ENCODE measurements at regions not wholly inside any gene's neighbourhood (a gene's known extent, or its start where the extent isn't known, plus 50 kb on each side); places are given as distances from the start of the nearest gene placed in this dataset.
"Not testable (repeated sequence)": the region's sequence is repeated elsewhere in the genome, so short reads cannot be mapped to it uniquely, and the experiment has no call there.

GRCh38 chr16:26598061-26598460, 468.7 kb upstream of the C16orf82 start:
- peak; percentile 82 for DNase-seq

GRCh38 chr16:26598998-26599784, 467.5 kb upstream of the C16orf82 start:
- no peak for DNase-seq

GRCh38 chr16:26599785-26600104, 467.0 kb upstream of the C16orf82 start:
- DNase-seq: no peak

GRCh38 chr16:26601335-26601734, 465.4 kb upstream of the C16orf82 start:
- DNase-seq: no peak

GRCh38 chr16:26605626-26606271, 461.0 kb upstream of the C16orf82 start:
- no peak for DNase-seq

- no peak for DNase-seq
These were observed 460.2 kb upstream of the C16orf82 start for GRCh38 chr16:26606381-26607150.

GRCh38 chr16:26614237-26614841, 452.4 kb upstream of the C16orf82 start:
- DNase-seq: no peak

- no peak for DNase-seq
These were observed 443.3 kb upstream of the C16orf82 start for GRCh38 chr16:26623442-26623841.

- DNase-seq: no peak
These were observed 438.8 kb upstream of the C16orf82 start for GRCh38 chr16:26627958-26628357.

GRCh38 chr16:26631365-26631764, 435.4 kb upstream of the C16orf82 start:
- not testable (repeated sequence) for DNase-seq

- no peak for DNase-seq
These were observed 424.6 kb upstream of the C16orf82 start for GRCh38 chr16:26642047-26642664.

- no peak for DNase-seq
These were observed 423.2 kb upstream of the C16orf82 start for GRCh38 chr16:26643519-26643918.

GRCh38 chr16:26644912-26645543, 421.7 kb upstream of the C16orf82 start:
- no peak for DNase-seq

GRCh38 chr16:26645614-26646013, 421.1 kb upstream of the C16orf82 start:
- no peak for DNase-seq

GRCh38 chr16:26647870-26648269, 418.9 kb upstream of the C16orf82 start:
- no peak for DNase-seq

- no peak for DNase-seq
These were observed 417.9 kb upstream of the C16orf82 start for GRCh38 chr16:26648851-26649250.

GRCh38 chr16:26649381-26650045, 417.2 kb upstream of the C16orf82 start:
- DNase-seq: no peak

GRCh38 chr16:26651464-26651863, 415.3 kb upstream of the C16orf82 start:
- no peak for DNase-seq

- DNase-seq: no peak
These were observed 414.8 kb upstream of the C16orf82 start for GRCh38 chr16:26651884-26652283.

GRCh38 chr16:26658486-26658885, 408.2 kb upstream of the C16orf82 start:
- DNase-seq: no peak

- no peak for DNase-seq
These were observed 407.8 kb upstream of the C16orf82 start for GRCh38 chr16:26658915-26659314.

- DNase-seq: no peak
These were observed 402.6 kb upstream of the C16orf82 start for GRCh38 chr16:26664086-26664485.
